GM12865 (cell line): ENCODE measurements at regions not wholly inside any gene's neighbourhood (a gene's known extent, or its start where the extent isn't known, plus 50 kb on each side); places are given as distances from the start of the nearest gene placed in this dataset.

Experiments
- DNase-seq: peaks from one replicate; pipeline ENCODE4 v3.0.0; 2010; ENCODE audit warnings: low read depth
- H3K4me3 ChIP-seq: 2 replicates; pipeline ENCODE4 v1.5.1; 2011; ENCODE audit warnings: mild to moderate bottlenecking, low read depth, low read length, control low read depth
- CTCF ChIP-seq: IDR thresholded peaks from 2 replicates; pipeline ENCODE4 v1.5.1; 2011; ENCODE audit warnings: low read length, control low read depth, low read depth, inconsistent platforms; ENCODE audit not compliant: insufficient read depth; ENCODE audit errors: missing control alignments

- no peak overlapping the region for H3K4me3 ChIP-seq
- TF ChIP-seq CTCF: no peak
- no peak for DNase-seq
Measured at GRCh38 chr5:135186662-135187522, 152.9 kb upstream of the PITX1 start.

GRCh38 chr5:135185481-135186065, 151.5 kb upstream of the PITX1 start:
- H3K4me3 ChIP-seq: no peak overlapping the region
- no peak for TF ChIP-seq CTCF
- no peak for DNase-seq

GRCh38 chr5:135184646-135185045, 150.6 kb upstream of the PITX1 start:
- no peak for TF ChIP-seq CTCF
- H3K4me3 ChIP-seq: no peak overlapping the region
- DNase-seq: no peak

- H3K4me3 ChIP-seq: no peak overlapping the region
- DNase-seq: no peak
- no peak for TF ChIP-seq CTCF
Measured at GRCh38 chr5:135183464-135183863, 149.4 kb upstream of the PITX1 start.

- no peak for DNase-seq
- TF ChIP-seq CTCF: no peak
- no peak overlapping the region for H3K4me3 ChIP-seq
Measured at GRCh38 chr5:135182675-135183074, 148.6 kb upstream of the PITX1 start.

- no peak for DNase-seq
- no peak overlapping the region for H3K4me3 ChIP-seq
- TF ChIP-seq CTCF: no peak
Measured at GRCh38 chr5:135181653-135182052, 147.6 kb upstream of the PITX1 start.

- TF ChIP-seq CTCF: no peak
- no peak overlapping the region for H3K4me3 ChIP-seq
- no peak for DNase-seq
Measured at GRCh38 chr5:135179308-135179980, 145.4 kb upstream of the PITX1 start.
